Endodermal cell (in vitro differentiated cells): ENCODE measurements at regions not wholly inside any gene's neighbourhood (a gene's known extent, or its start where the extent isn't known, plus 50 kb on each side); places are given as distances from the start of the nearest gene placed in this dataset.

Source experiments
- DNase-seq: peaks from one replicate; pipeline ENCODE4 v3.0.0-alpha.2; 2017
- H3K27ac ChIP-seq: 2 replicates; pipeline ENCODE4 v1.5.1; 2013; ENCODE audit warnings: mild to moderate bottlenecking, low read depth, low read length, moderate library complexity
- H3K27me3 ChIP-seq: 2 replicates; pipeline ENCODE4 v1.6.1; 2013; ENCODE audit warnings: mild to moderate bottlenecking, low read length, moderate library complexity; ENCODE audit not compliant: insufficient read depth, control insufficient read depth, poor library complexity, severe bottlenecking
- H3K36me3 ChIP-seq: 2 replicates; pipeline ENCODE4 v1.7.0; 2013; ENCODE audit warnings: mild to moderate bottlenecking, low read length, moderate library complexity; ENCODE audit not compliant: control insufficient read depth, insufficient read depth
- H3K4me1 ChIP-seq: one replicate; pipeline ENCODE4 v1.7.0; 2013; ENCODE audit warnings: low read length; ENCODE audit not compliant: control insufficient read depth, insufficient read depth
- H3K4me3 ChIP-seq: 2 replicates; pipeline ENCODE4 v1.5.1; 2013; ENCODE audit warnings: mild to moderate bottlenecking, low read length, moderate library complexity
- H3K9ac ChIP-seq: 2 replicates; pipeline ENCODE4 v1.6.1; 2013; ENCODE audit warnings: mild to moderate bottlenecking, low read length, moderate library complexity; ENCODE audit not compliant: poor library complexity, severe bottlenecking; ENCODE audit errors: extremely low read depth
- H3K9me3 ChIP-seq: 2 replicates; pipeline ENCODE4 v1.6.1; 2013; ENCODE audit warnings: mild to moderate bottlenecking, low read length, moderate library complexity; ENCODE audit not compliant: control insufficient read depth
- H3K27ac Mint-ChIP-seq: 2 replicates; pipeline ENCODE4 v1.8.0; 2020; ENCODE audit warnings: mixed read lengths
- H3K27me3 Mint-ChIP-seq: 2 replicates; pipeline ENCODE4 v1.8.0; 2021; ENCODE audit warnings: mild to moderate bottlenecking, mixed read lengths; ENCODE audit not compliant: insufficient read depth
- H3K36me3 Mint-ChIP-seq: 2 replicates; pipeline ENCODE4 v1.8.0; 2020; ENCODE audit warnings: low read depth, mixed read lengths
- H3K4me1 Mint-ChIP-seq: 2 replicates; pipeline ENCODE4 v1.8.0; 2020; ENCODE audit warnings: mixed read lengths
- H3K4me3 Mint-ChIP-seq: 2 replicates; pipeline ENCODE4 v1.8.0; 2020; ENCODE audit warnings: mild to moderate bottlenecking, moderate library complexity, mixed read lengths
- H3K9me3 Mint-ChIP-seq: 2 replicates; pipeline ENCODE4 v1.8.0; 2020; ENCODE audit warnings: mild to moderate bottlenecking, mixed read lengths
- CTCF ChIP-seq: fragments of 200-600 bp; sonication (generic); conservative IDR thresholded peaks from 2 replicates; pipeline ENCODE4 v1.5.0; 2021; ENCODE audit warnings: antibody characterized with exemption, mild to moderate bottlenecking
- WGBS, 2 experiments: methylation state at CpG; one replicate each; pipeline versions ENCODE4 v1.1.5 to v1.1.7; 2013; ENCODE audit warnings: missing lambda C conversion rate in 2 of 2, mixed read lengths in 1 of 2; ENCODE audit not compliant: insufficient coverage in 1 of 2, insufficient read length in 1 of 2; 5-methylcytosine and 5-hydroxymethylcytosine counted together

- Mint-ChIP-seq H3K4me3 (no peak overlapping the region), H3K27ac (no peak overlapping the region), H3K9me3 (peaks cover 9% of the 10 kb centered on the region), H3K27me3 (peaks cover 4% of the 10 kb centered on the region), H3K36me3 (no peaks in the 10 kb centered on the region), H3K4me1 (no peaks in the 10 kb centered on the region)
- TF ChIP-seq CTCF, result no peak
- no peaks in the 10 kb centered on the region for H3K27me3 ChIP-seq
- no peak overlapping the region for H3K4me3 ChIP-seq
- H3K4me1 ChIP-seq, result no peaks in the 10 kb centered on the region
- no peak for DNase-seq
- H3K36me3 ChIP-seq, result no peaks in the 10 kb centered on the region
- H3K9me3 ChIP-seq, result no peaks in the 10 kb centered on the region
- WGBS, 2 experiments, result 86% methylated on average over 1 of the region's 1 CpG; no CpG with 5 or more reads in 1 of the 2 experiments
- no peak overlapping the region for H3K27ac ChIP-seq
- no peak overlapping the region for H3K9ac ChIP-seq
Observed at GRCh38 chr3:53401154-53401553, 53.8 kb upstream of the DCP1A start.

GRCh38 chr3:53402326-53402725 lies 55.0 kb upstream of the DCP1A start:
- no peak for TF ChIP-seq CTCF
- H3K4me3 ChIP-seq, result no peak overlapping the region
- Mint-ChIP-seq H3K27ac (no peak overlapping the region), H3K36me3 (no peaks in the 10 kb centered on the region), H3K27me3 (peaks cover 4% of the 10 kb centered on the region), H3K4me1 (no peaks in the 10 kb centered on the region), H3K9me3 (peaks cover 4% of the 10 kb centered on the region), H3K4me3 (no peak overlapping the region)
- no peak overlapping the region for H3K27ac ChIP-seq
- no peak for DNase-seq
- no peaks in the 10 kb centered on the region for H3K36me3 ChIP-seq
- no peaks in the 10 kb centered on the region for H3K4me1 ChIP-seq
- no peaks in the 10 kb centered on the region for H3K9me3 ChIP-seq
- H3K9ac ChIP-seq, result no peak overlapping the region
- 87 to 88% methylated on average over 1 to 3 of the region's 3 CpGs for WGBS, 2 experiments
- no peaks in the 10 kb centered on the region for H3K27me3 ChIP-seq

GRCh38 chr3:53411371-53411770 lies 64.0 kb upstream of the DCP1A start:
- Histone ChIP-seq H3K9me3 (peaks cover 12% of the 10 kb centered on the region), H3K27ac (no peak overlapping the region), H3K27me3 (no peaks in the 10 kb centered on the region), H3K4me3 (no peak overlapping the region), H3K36me3 (no peaks in the 10 kb centered on the region), H3K9ac (no peak overlapping the region), H3K4me1 (no peaks in the 10 kb centered on the region)
- no peak overlapping the region for H3K27ac Mint-ChIP-seq
- no peak for TF ChIP-seq CTCF
- H3K27me3 Mint-ChIP-seq, result peaks cover 4% of the 10 kb centered on the region
- no peak for DNase-seq
- no peak overlapping the region for H3K4me3 Mint-ChIP-seq
- peaks cover 34% of the 10 kb centered on the region for H3K9me3 Mint-ChIP-seq
- H3K4me1 Mint-ChIP-seq, result no peaks in the 10 kb centered on the region
- no peaks in the 10 kb centered on the region for H3K36me3 Mint-ChIP-seq
